Left ventricle myocardium inferior (tissue), 1 donor: ENCODE measurements at regions not wholly inside any gene's neighbourhood (a gene's known extent, or its start where the extent isn't known, plus 50 kb on each side); places are given as distances from the start of the nearest gene placed in this dataset.
"Not testable (repeated sequence)": the region's sequence is repeated elsewhere in the genome, so short reads cannot be mapped to it uniquely, and the experiment has no call there.

Source experiments
- DNase-seq: peaks from one replicate; pipeline ENCODE4 v3.0.0-alpha.2; 2020
- H3K27ac ChIP-seq: fragments of 200-600 bp; replicated peaks from 2 replicates; pipeline ENCODE4 v1.8.0; 2021
- H3K27me3 ChIP-seq: fragments of 200-600 bp; 2 replicates; pipeline ENCODE4 v1.8.0; 2021; ENCODE audit warnings: low read depth
- H3K36me3 ChIP-seq: fragments of 200-600 bp; 2 replicates; pipeline ENCODE4 v1.8.0; 2021
- H3K4me1 ChIP-seq: fragments of 200-600 bp; 2 replicates; pipeline ENCODE4 v1.8.0; 2021
- H3K4me3 ChIP-seq: fragments of 200-600 bp; 2 replicates; pipeline ENCODE4 v1.8.0; 2021; ENCODE audit warnings: mild to moderate bottlenecking, moderate library complexity
- H3K9me3 ChIP-seq: fragments of 200-600 bp; replicated peaks from 2 replicates; pipeline ENCODE4 v1.8.0; 2021
- CTCF ChIP-seq: fragments of 200-600 bp; IDR thresholded peaks from 2 replicates; pipeline ENCODE4 v1.8.0; 2021; ENCODE audit warnings: antibody characterized with exemption, mild to moderate bottlenecking, borderline replicate concordance
- intact Hi-C: fragments of 100-400 bp; cut with micrococcal nuclease; formaldehyde crosslinking; loops from one replicate; pipeline ENCODE4 v1.11.0; 2022
- donor health status: DM: no; HTN: yes; CAD: no; lungs with severe emphysema.

GRCh38 chr13:18235756-18236527 is 945.7 kb downstream of the TUBA3C start:
- DNase-seq: no peak
- Histone ChIP-seq H3K36me3 (no peaks in the 10 kb centered on the region), H3K4me1 (no peaks in the 10 kb centered on the region), H3K4me3 (no peak overlapping the region), H3K27ac (no peak overlapping the region), H3K27me3 (no peaks in the 10 kb centered on the region), H3K9me3 (no peaks in the 10 kb centered on the region)
- intact Hi-C loops: no loop called here
- no peak for TF ChIP-seq CTCF

- no peaks in the 10 kb centered on the region for H3K36me3 ChIP-seq
- intact Hi-C loops: no loop called here
- no peak overlapping the region for H3K27ac ChIP-seq
- no peak overlapping the region for H3K4me3 ChIP-seq
- TF ChIP-seq CTCF: no peak
- no peaks in the 10 kb centered on the region for H3K4me1 ChIP-seq
- no peaks in the 10 kb centered on the region for H3K9me3 ChIP-seq
- DNase-seq: no peak
- H3K27me3 ChIP-seq: no peaks in the 10 kb centered on the region
These were observed 946.5 kb downstream of the TUBA3C start for GRCh38 chr13:18235172-18235571.

- DNase-seq, H3K36me3 ChIP-seq, H3K4me3 ChIP-seq, H3K4me1 ChIP-seq, H3K9me3 ChIP-seq, H3K27ac ChIP-seq, intact Hi-C loops, H3K27me3 ChIP-seq: not testable (repeated sequence)
These were observed 947.2 kb downstream of the TUBA3C start for GRCh38 chr13:18234451-18234850.

- no peaks in the 10 kb centered on the region for H3K9me3 ChIP-seq
- H3K36me3 ChIP-seq: no peaks in the 10 kb centered on the region
- H3K27ac ChIP-seq: no peak overlapping the region
- no peak for TF ChIP-seq CTCF
- no peaks in the 10 kb centered on the region for H3K4me1 ChIP-seq
- intact Hi-C loops: no loop called here
- no peaks in the 10 kb centered on the region for H3K27me3 ChIP-seq
- no peak overlapping the region for H3K4me3 ChIP-seq
- DNase-seq: no peak
These were observed 947.8 kb downstream of the TUBA3C start for GRCh38 chr13:18233783-18234299.

DNA sequence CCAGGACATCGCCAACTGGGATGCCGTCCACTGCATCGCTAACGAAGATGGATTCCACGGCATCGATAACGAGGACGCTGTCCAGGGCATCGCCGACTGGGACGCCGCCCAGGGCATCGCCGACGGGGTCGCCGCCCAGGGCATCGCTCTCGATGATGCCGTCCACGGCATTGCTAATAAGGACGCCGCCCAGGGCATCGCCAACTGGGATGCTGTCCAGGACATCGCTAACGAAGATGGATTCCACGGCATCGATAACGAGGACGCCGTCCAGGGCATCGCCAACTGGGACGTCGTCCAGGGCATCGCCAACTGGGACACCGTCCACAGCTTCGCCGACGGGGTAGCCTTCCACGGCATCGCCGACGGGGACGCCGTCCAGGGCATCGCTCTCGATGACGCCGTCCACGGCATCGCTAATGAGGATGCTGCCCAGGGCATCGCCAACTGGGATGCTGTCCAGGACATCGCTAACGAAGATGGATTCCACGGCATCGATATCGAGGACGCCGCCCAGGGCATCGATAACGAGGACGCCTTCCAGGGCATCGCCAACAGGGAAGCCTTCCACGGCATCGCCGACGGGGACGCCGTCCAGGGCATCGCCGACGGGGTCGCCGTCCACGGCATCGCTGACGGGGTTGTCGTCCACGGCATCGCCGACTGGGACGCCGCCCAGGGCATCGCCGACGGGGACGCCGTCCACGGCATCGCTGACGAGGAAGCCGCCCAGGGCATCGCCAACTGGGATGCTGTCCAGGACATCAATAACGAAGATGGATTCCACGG is 948.4 kb downstream of the TUBA3C start:
- no peaks in the 10 kb centered on the region for H3K36me3 ChIP-seq
- no peaks in the 10 kb centered on the region for H3K4me1 ChIP-seq
- no peak for TF ChIP-seq CTCF
- DNase-seq: no peak
- H3K9me3 ChIP-seq: no peaks in the 10 kb centered on the region
- H3K27ac ChIP-seq: no peak overlapping the region
- intact Hi-C loops: no loop called here
- H3K4me3 ChIP-seq: no peak overlapping the region
- H3K27me3 ChIP-seq: no peaks in the 10 kb centered on the region
